SU-DHL-6 (cell line): ENCODE measurements at regions not wholly inside any gene's neighbourhood (a gene's known extent, or its start where the extent isn't known, plus 50 kb on each side); places are given as distances from the start of the nearest gene placed in this dataset.

Source experiments
- H2AFZ ChIP-seq: fragments of 200-600 bp; sonication (generic); 2 replicates; pipeline ENCODE4 v1.6.1; 2014; ENCODE audit warnings: low read depth, mild to moderate bottlenecking, moderate library complexity, mixed read lengths, antibody characterized with exemption, low read length; ENCODE audit not compliant: severe bottlenecking
- H3F3A ChIP-seq: fragments of 200-600 bp; shearing (Covaris generic); 2 replicates; pipeline ENCODE4 v1.6.0; 2016; ENCODE audit warnings: antibody characterized with exemption, mild to moderate bottlenecking; ENCODE audit not compliant: insufficient read depth
- H3K27ac ChIP-seq: fragments of 200-600 bp; sonication (generic); 2 replicates; pipeline ENCODE4 v1.5.1; 2016; ENCODE audit warnings: low read depth, mild to moderate bottlenecking, low read length, moderate library complexity, mixed read lengths
- H3K27me3 ChIP-seq: fragments of 200-600 bp; sonication (generic), shearing (Covaris generic); 2 replicates; pipeline ENCODE4 v1.6.0; 2014; ENCODE audit warnings: mild to moderate bottlenecking, low read length
- H3K36me3 ChIP-seq: fragments of 200-600 bp; sonication (generic); 2 replicates; pipeline ENCODE4 v1.6.1; 2014; ENCODE audit warnings: mild to moderate bottlenecking, low read length, mixed read lengths
- H3K4me2 ChIP-seq: fragments of 300-600, 200-600 bp; shearing (Covaris generic), sonication (generic); 2 replicates; pipeline ENCODE4 v1.6.0; 2014; ENCODE audit warnings: low read length, low read depth, mild to moderate bottlenecking; ENCODE audit not compliant: poor library complexity, severe bottlenecking
- H3K4me3 ChIP-seq: fragments of 200-600 bp; sonication (generic); 2 replicates; pipeline ENCODE4 v1.5.1; 2014; ENCODE audit warnings: antibody characterized with exemption, low read length, mild to moderate bottlenecking, mixed read lengths; ENCODE audit not compliant: insufficient read depth, poor library complexity, severe bottlenecking
- H3K79me2 ChIP-seq: fragments of 200-600 bp; sonication (generic); 2 replicates; pipeline ENCODE4 v1.6.1; 2014; ENCODE audit warnings: mild to moderate bottlenecking, low read length, moderate library complexity; ENCODE audit not compliant: insufficient read depth
- H3K9ac ChIP-seq: fragments of 200-600 bp; sonication (generic); 2 replicates; pipeline ENCODE4 v1.7.0; 2014; ENCODE audit warnings: mild to moderate bottlenecking, low read length
- H3K9me2 ChIP-seq: fragments of 200-600 bp; sonication (generic); replicated peaks from 2 replicates; pipeline ENCODE4 v1.6.1; 2014; ENCODE audit warnings: low read length; ENCODE audit not compliant: insufficient read depth
- H3K9me3 ChIP-seq: fragments of 200-600 bp; sonication (generic); 2 replicates; pipeline ENCODE4 v1.6.1; 2014; ENCODE audit warnings: low read length, mixed read lengths; ENCODE audit not compliant: insufficient read depth
- H4K20me1 ChIP-seq: fragments of 200-600 bp; sonication (generic); 2 replicates; pipeline ENCODE4 v1.6.1; 2014; ENCODE audit warnings: low read depth, mild to moderate bottlenecking, antibody characterized with exemption, low read length, moderate library complexity, mixed read lengths
- CTCF ChIP-seq: fragments of 200-600 bp; sonication (generic); IDR thresholded peaks from one replicate; pipeline ENCODE4 v1.5.1; 2017; ENCODE audit warnings: antibody characterized with exemption, mild to moderate bottlenecking, low read length, moderate library complexity; ENCODE audit not compliant: insufficient read depth, poor library complexity, severe bottlenecking
- EZH2phosphoT487 ChIP-seq: fragments of 200-600 bp; sonication (generic), shearing (Covaris generic); conservative IDR thresholded peaks from 2 replicates; pipeline ENCODE4 v1.6.1; 2018; ENCODE audit warnings: mild to moderate bottlenecking, antibody characterized with exemption, low read length, moderate library complexity, mixed read lengths

- H3K9me3 ChIP-seq = peaks cover 3% of the 10 kb centered on the region; the same call in 1 of the 2 replicates
- H3F3A ChIP-seq = no peaks in the 10 kb centered on the region
- no peaks in the 10 kb centered on the region for H4K20me1 ChIP-seq
- H3K27ac ChIP-seq = no peak overlapping the region
- no peak overlapping the region for H2AFZ ChIP-seq
- H3K79me2 ChIP-seq = no peaks in the 10 kb centered on the region
- H3K9me2 ChIP-seq = 0 out of 2 replicates have a peak, but pooled peaks cover 3% of the 10 kb centered on the region
- no peaks in the 10 kb centered on the region for H3K36me3 ChIP-seq
- H3K27me3 ChIP-seq = no peaks in the 10 kb centered on the region
- H3K4me2 ChIP-seq = no peak overlapping the region
- TF ChIP-seq EZH2phosphoT487 (no peak), CTCF (no peak)
- H3K4me3 ChIP-seq = no peak overlapping the region
- H3K9ac ChIP-seq = no peak overlapping the region
Measured at GRCh38 chr18:51514128-51514527, 316.6 kb upstream of the MEX3C start.

DNA sequence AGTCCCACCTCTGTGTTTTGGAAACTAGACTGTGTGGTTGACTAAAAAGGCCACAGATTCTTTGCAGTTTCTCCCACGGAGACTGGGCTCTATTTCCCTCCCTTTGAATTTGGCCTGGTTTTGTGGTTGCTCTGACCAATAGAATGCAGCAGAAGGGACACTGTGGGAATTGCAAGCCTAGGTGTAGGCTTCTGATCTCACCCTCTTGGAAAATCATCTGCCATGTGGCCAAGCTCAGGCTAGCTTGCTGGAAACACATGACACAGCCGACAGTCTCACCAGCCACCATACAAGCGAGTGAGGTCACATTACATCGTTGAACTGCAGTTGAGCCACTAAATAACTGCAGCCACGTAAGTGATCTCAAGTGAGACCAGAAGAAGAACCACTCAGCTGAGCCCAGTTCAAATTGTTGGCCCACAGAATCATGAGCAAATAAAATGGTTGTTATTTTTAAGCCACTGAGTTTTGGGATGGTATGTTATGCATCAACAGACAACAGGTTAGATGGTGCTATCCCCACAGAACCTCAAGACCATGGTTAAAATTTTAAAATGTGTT is 319.1 kb upstream of the MEX3C start:
- no peak overlapping the region for H3K4me3 ChIP-seq
- TF ChIP-seq CTCF (no peak), EZH2phosphoT487 (no peak)
- no peak overlapping the region for H3K27ac ChIP-seq
- no peaks in the 10 kb centered on the region for H4K20me1 ChIP-seq
- no peaks in the 10 kb centered on the region for H3K79me2 ChIP-seq
- H3K9ac ChIP-seq = no peak overlapping the region
- no peaks in the 10 kb centered on the region for H3K36me3 ChIP-seq
- H2AFZ ChIP-seq = no peak overlapping the region
- no peak overlapping the region for H3K4me2 ChIP-seq
- H3K9me3 ChIP-seq = no peaks in the 10 kb centered on the region
- 0 out of 2 replicates have a peak, but pooled peaks cover 3% of the 10 kb centered on the region for H3K9me2 ChIP-seq
- no peaks in the 10 kb centered on the region for H3F3A ChIP-seq
- no peaks in the 10 kb centered on the region for H3K27me3 ChIP-seq

GRCh38 chr18:51519571-51519970 is 322.1 kb upstream of the MEX3C start:
- H3K36me3 ChIP-seq = no peaks in the 10 kb centered on the region
- H3K9ac ChIP-seq = no peak overlapping the region
- H3K4me3 ChIP-seq = no peak overlapping the region
- H3K4me2 ChIP-seq = no peak overlapping the region
- H3F3A ChIP-seq = no peaks in the 10 kb centered on the region
- TF ChIP-seq EZH2phosphoT487 (no peak), CTCF (no peak)
- no peaks in the 10 kb centered on the region for H4K20me1 ChIP-seq
- H3K9me3 ChIP-seq = no peaks in the 10 kb centered on the region
- H3K9me2 ChIP-seq = no peaks in the 10 kb centered on the region
- H3K79me2 ChIP-seq = no peaks in the 10 kb centered on the region
- no peak overlapping the region for H2AFZ ChIP-seq
- no peaks in the 10 kb centered on the region for H3K27me3 ChIP-seq
- H3K27ac ChIP-seq = no peak overlapping the region
